HUES64 (cell line): ENCODE measurements at regions not wholly inside any gene's neighbourhood (a gene's known extent, or its start where the extent isn't known, plus 50 kb on each side); places are given as distances from the start of the nearest gene placed in this dataset.

Source experiments
- H3K27ac ChIP-seq: 2 replicates; pipeline ENCODE4 v1.7.0; 2013; ENCODE audit warnings: low read depth, low read length, inconsistent platforms
- H3K27me3 ChIP-seq: 2 replicates; pipeline ENCODE4 v1.6.1; 2013; ENCODE audit warnings: mild to moderate bottlenecking, low read length; ENCODE audit not compliant: insufficient read depth
- H3K36me3 ChIP-seq: 2 replicates; pipeline ENCODE4 v1.6.1; 2013; ENCODE audit warnings: mild to moderate bottlenecking, low read length; ENCODE audit not compliant: insufficient read depth
- H3K4me1 ChIP-seq: 2 replicates; pipeline ENCODE4 v1.6.1; 2013; ENCODE audit warnings: mild to moderate bottlenecking, low read length, moderate library complexity; ENCODE audit not compliant: insufficient read depth
- H3K4me3 ChIP-seq: 2 replicates; pipeline ENCODE4 v1.5.1; 2013; ENCODE audit warnings: mild to moderate bottlenecking, low read length, moderate library complexity
- H3K9ac ChIP-seq: 2 replicates; pipeline ENCODE4 v1.6.1; 2013; ENCODE audit warnings: mild to moderate bottlenecking, low read depth, low read length
- H3K9me3 ChIP-seq: 2 replicates; pipeline ENCODE4 v1.6.1; 2013; ENCODE audit warnings: low read depth, low read length; ENCODE audit not compliant: insufficient read depth
- WGBS: fragments of 150-250, 120-280 bp; methylation state at CpG from one replicate; pipeline ENCODE4 v1.1.7; 2013; ENCODE audit warnings: missing lambda C conversion rate; 5-methylcytosine and 5-hydroxymethylcytosine counted together

DNA sequence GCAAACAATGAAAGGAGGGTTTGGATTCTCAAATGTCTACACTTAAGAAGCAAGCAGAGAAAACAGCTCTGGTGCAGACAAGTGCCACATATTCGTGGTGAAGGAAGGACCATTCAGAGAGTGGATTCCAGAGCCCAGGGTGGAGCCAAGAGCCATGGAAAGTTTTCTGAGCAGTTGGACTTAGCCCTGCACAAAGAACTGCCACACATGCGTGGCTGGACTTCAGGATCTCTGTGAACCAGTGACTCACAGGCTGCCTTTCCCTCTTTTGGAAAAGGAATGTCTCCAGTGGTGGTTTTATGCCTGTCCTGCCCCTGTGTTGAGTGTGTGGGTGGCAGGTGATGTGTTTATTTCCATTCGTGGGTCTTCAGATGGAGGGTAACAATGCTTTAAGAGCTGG lies 489.5 kb downstream of the CDH26 start:
- Histone ChIP-seq H3K4me1 (no peaks in the 10 kb centered on the region), H3K27ac (no peak overlapping the region), H3K4me3 (no peak overlapping the region), H3K9ac (no peak overlapping the region), H3K27me3 (no peaks in the 10 kb centered on the region), H3K36me3 (no peaks in the 10 kb centered on the region), H3K9me3 (no peaks in the 10 kb centered on the region)
- 84% methylated on average over 3 of the region's 3 CpGs for WGBS

GRCh38 chr20:60453388-60454246 lies 495.4 kb downstream of the CDH26 start:
- H3K9me3 ChIP-seq: no peaks in the 10 kb centered on the region
- no peak overlapping the region for H3K9ac ChIP-seq
- no peaks in the 10 kb centered on the region for H3K36me3 ChIP-seq
- no peaks in the 10 kb centered on the region for H3K27me3 ChIP-seq
- no peak overlapping the region for H3K4me3 ChIP-seq
- H3K27ac ChIP-seq: no peak overlapping the region
- H3K4me1 ChIP-seq: no peaks in the 10 kb centered on the region
- 84% methylated on average over 11 of the region's 11 CpGs for WGBS

DNA sequence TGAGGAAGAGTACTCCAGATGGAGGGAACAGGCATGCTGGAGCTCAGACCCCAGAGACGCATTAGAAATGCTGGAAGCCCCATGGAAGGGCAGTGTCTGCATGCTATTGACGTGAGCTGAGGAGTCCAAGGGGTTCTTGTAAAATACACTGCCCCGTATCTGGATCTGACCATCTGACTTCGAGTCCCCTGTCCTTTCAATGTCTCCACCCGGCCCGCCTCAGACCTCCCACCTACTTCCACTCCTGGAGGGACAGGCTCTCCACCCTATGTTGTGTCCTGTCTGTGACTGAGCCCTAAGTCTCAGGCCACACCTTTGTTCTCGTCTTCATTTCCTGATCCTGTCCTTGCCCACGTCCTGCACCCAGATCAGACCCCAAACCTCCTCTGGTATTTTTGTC lies 496.3 kb downstream of the CDH26 start:
- Histone ChIP-seq H3K27me3 (no peaks in the 10 kb centered on the region), H3K27ac (no peak overlapping the region), H3K4me3 (no peak overlapping the region), H3K36me3 (no peaks in the 10 kb centered on the region), H3K4me1 (no peaks in the 10 kb centered on the region), H3K9ac (no peak overlapping the region), H3K9me3 (no peaks in the 10 kb centered on the region)
- WGBS: 93% methylated on average over 8 of the region's 8 CpGs

DNA sequence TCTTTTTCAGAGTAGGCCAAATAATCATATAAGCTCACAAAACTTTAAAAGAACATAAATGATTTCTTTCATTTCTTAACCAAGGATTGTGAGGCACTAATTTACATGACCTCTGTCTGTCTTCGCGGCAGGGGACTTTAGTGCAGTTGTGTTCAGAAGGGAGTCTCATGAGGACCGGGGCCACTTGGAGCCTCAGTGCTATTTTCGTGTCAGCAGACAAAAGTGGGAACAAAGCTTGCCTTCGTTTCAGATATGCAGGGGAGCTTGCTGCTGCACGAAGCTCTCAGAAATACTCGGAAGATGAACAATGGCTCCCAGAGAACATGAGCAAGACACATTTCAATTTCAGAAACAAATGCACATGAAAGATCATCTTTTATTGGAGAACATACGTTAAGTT lies 497.0 kb downstream of the CDH26 start:
- H3K9me3 ChIP-seq: no peaks in the 10 kb centered on the region
- no peak overlapping the region for H3K9ac ChIP-seq
- H3K4me3 ChIP-seq: no peak overlapping the region
- no peak overlapping the region for H3K27ac ChIP-seq
- 93% methylated on average over 8 of the region's 8 CpGs for WGBS
- H3K27me3 ChIP-seq: no peaks in the 10 kb centered on the region
- no peaks in the 10 kb centered on the region for H3K4me1 ChIP-seq
- H3K36me3 ChIP-seq: no peaks in the 10 kb centered on the region

- H3K4me3 ChIP-seq: no peak overlapping the region
- H3K4me1 ChIP-seq: no peaks in the 10 kb centered on the region
- no peaks in the 10 kb centered on the region for H3K36me3 ChIP-seq
- H3K9ac ChIP-seq: no peak overlapping the region
- no peak overlapping the region for H3K27ac ChIP-seq
- no peaks in the 10 kb centered on the region for H3K27me3 ChIP-seq
- H3K9me3 ChIP-seq: no peaks in the 10 kb centered on the region
- WGBS: 96% methylated on average over 2 of the region's 3 CpGs
Measured at GRCh38 chr20:60459212-60459611, 501.0 kb downstream of the CDH26 start.

- Histone ChIP-seq H3K27me3 (no peaks in the 10 kb centered on the region), H3K36me3 (no peaks in the 10 kb centered on the region), H3K4me3 (no peak overlapping the region), H3K27ac (no peak overlapping the region), H3K9me3 (no peaks in the 10 kb centered on the region), H3K9ac (no peak overlapping the region), H3K4me1 (no peaks in the 10 kb centered on the region)
- 98% methylated on average over 2 of the region's 2 CpGs for WGBS
Measured at GRCh38 chr20:60461993-60462392, 503.8 kb downstream of the CDH26 start.

GRCh38 chr20:60463798-60464197 lies 505.6 kb downstream of the CDH26 start:
- no peaks in the 10 kb centered on the region for H3K4me1 ChIP-seq
- 87% methylated on average over 2 of the region's 2 CpGs for WGBS
- no peak overlapping the region for H3K27ac ChIP-seq
- no peak overlapping the region for H3K4me3 ChIP-seq
- no peak overlapping the region for H3K9ac ChIP-seq
- no peaks in the 10 kb centered on the region for H3K27me3 ChIP-seq
- no peaks in the 10 kb centered on the region for H3K36me3 ChIP-seq
- H3K9me3 ChIP-seq: no peaks in the 10 kb centered on the region

DNA sequence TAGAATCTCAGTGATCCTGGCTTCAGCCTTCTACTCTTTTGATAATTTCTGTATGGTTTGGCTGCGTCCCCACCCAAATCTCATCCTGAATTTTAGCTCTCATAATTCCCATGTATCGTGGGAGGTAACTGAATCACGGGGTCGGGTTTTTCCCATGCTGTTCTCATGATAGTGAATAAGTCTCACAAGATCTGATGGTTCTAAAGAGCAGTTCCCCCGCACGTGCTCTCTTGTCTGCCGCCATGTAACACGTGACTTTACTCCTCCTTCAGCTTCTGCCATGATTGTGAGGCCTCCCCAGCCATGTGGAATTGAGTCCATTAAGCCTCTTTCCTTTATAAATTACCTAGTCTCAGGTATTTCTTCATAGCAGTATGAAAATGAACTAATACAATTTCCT lies 507.2 kb downstream of the CDH26 start:
- no peaks in the 10 kb centered on the region for H3K27me3 ChIP-seq
- H3K27ac ChIP-seq: no peak overlapping the region
- no peaks in the 10 kb centered on the region for H3K4me1 ChIP-seq
- no peak overlapping the region for H3K9ac ChIP-seq
- no peaks in the 10 kb centered on the region for H3K36me3 ChIP-seq
- WGBS: 91% methylated on average over 7 of the region's 8 CpGs
- H3K4me3 ChIP-seq: no peak overlapping the region
- no peaks in the 10 kb centered on the region for H3K9me3 ChIP-seq

DNA sequence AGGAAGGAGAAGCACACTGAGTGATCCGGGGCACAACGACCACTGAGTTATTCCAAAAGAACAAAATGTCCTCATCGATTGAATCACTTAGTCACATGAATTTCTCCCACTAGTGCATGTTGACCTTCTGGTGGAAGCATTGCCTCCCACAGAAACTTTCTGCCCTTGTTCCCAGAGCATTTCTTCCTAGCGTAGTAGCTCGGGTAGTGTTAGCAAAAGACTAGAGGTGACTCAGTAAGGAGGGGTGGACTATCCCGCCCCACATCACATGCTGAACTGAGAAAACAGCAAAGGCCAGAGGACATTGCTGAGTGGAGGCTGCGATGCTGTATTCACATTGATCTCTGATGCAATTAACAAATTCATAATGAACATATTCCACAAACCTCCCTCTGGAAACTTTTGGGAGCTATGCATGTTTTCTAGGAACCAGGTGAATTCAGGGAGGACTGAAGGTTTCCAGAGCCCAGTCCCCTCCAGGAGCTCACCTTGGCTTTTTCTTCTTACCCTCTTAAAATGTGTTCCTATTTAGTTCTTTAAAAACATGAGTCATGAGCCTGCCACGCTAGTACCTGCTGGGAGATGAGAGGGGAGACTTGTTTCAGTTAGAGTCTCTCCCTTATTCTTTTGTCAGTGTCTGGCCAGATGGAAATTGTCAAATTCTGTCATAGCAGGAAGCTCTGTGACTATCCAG lies 507.9 kb downstream of the CDH26 start:
- H3K27ac ChIP-seq: no peak overlapping the region
- no peak overlapping the region for H3K9ac ChIP-seq
- no peaks in the 10 kb centered on the region for H3K27me3 ChIP-seq
- no peaks in the 10 kb centered on the region for H3K36me3 ChIP-seq
- no peaks in the 10 kb centered on the region for H3K9me3 ChIP-seq
- H3K4me3 ChIP-seq: no peak overlapping the region
- 84% methylated on average over 8 of the region's 8 CpGs for WGBS
- H3K4me1 ChIP-seq: no peaks in the 10 kb centered on the region

- Histone ChIP-seq H3K36me3 (no peaks in the 10 kb centered on the region), H3K27ac (no peak overlapping the region), H3K9me3 (no peaks in the 10 kb centered on the region), H3K9ac (no peak overlapping the region), H3K27me3 (no peaks in the 10 kb centered on the region), H3K4me1 (no peaks in the 10 kb centered on the region), H3K4me3 (no peak overlapping the region)
- 63% methylated on average over 1 of the region's 1 CpG for WGBS
Measured at GRCh38 chr20:60466687-60467022, 508.4 kb downstream of the CDH26 start.

DNA sequence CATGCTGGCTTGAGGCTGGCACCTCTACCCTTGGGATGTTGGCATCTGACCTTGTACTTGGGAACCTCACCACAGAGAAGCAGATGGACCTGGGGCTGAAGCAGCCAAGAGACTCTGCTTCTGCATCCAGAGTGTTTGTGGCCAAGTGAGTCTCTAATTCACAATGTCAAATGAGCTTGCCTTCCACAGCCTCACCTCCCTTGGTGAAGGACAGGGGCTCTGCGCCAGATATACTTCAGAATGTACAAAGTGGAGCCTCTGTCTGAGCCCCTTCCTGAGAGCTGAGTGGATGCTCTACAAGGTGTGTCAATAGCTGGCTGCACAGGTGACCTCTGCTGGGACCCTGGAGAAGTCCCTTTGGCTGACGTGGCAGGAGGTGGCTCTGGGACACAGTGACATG lies 508.9 kb downstream of the CDH26 start:
- 97% methylated on average over 2 of the region's 2 CpGs for WGBS
- no peaks in the 10 kb centered on the region for H3K9me3 ChIP-seq
- no peaks in the 10 kb centered on the region for H3K27me3 ChIP-seq
- H3K36me3 ChIP-seq: no peaks in the 10 kb centered on the region
- H3K9ac ChIP-seq: no peak overlapping the region
- H3K27ac ChIP-seq: no peak overlapping the region
- no peaks in the 10 kb centered on the region for H3K4me1 ChIP-seq
- no peak overlapping the region for H3K4me3 ChIP-seq
